ENCODE measurements at regions not wholly inside any gene's neighbourhood (a gene's known extent, or its start where the extent isn't known, plus 50 kb on each side); places are given as distances from the start of the nearest gene placed in this dataset.

DNA sequence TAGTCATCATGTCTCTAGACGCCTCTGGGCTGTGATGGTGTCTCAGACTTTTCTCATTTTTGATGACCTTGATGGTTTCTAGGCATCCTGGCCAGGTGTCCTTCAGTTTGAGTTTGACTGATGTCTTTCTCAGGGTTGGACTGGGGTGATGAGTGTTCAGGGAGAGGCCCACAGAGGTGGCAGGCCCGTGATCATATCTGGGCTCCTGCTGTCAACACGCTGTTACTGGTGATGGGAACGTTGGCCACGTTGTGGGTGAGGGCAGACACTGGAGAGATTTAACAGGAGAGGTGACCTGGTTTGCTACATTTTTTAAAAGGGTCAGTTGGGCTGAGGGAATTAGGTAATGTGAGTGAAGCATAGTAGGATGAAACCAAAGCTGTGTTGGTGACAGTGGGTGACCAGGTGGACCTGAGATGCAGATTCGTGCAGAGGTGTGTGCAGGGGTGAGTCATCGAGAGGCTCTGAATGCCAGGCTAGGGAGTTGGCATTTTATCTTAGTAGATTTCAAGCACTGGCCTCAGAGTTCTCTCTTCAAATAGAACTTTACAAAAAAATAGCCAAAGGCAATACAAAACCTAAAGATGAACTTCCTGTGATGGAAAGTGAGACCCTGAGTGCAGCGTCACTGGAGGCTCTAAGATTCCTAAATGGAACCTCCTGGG is 174.1 kb downstream of the CDH26 start:
- H3K4me3 ChIP-seq (ENCODE audit: low read length) = no peak overlapping the region
- no peaks in the 10 kb centered on the region for H3K36me3 ChIP-seq (replicated peaks; ENCODE audit: insufficient read depth, low read length)
- no peak overlapping the region for H3K4me2 ChIP-seq (ENCODE audit: low read depth, low read length)
- no peaks in the 10 kb centered on the region for H3K9me2 ChIP-seq (replicated peaks; ENCODE audit: insufficient read depth, low read length)
- H3F3A ChIP-seq (ENCODE audit: insufficient read depth, low read length) = no peaks in the 10 kb centered on the region
- H3K27ac ChIP-seq (ENCODE audit: low read length) = no peak overlapping the region
- H2AFZ ChIP-seq (ENCODE audit: low read length) = no peak overlapping the region
- H4K20me1 ChIP-seq (ENCODE audit: insufficient read depth, low read length) = no peaks in the 10 kb centered on the region
- no peak for DNase-seq
- no peaks in the 10 kb centered on the region for H3K9me3 ChIP-seq (replicated peaks; ENCODE audit: insufficient read depth, low read length)
- TF ChIP-seq, protein P1, sequence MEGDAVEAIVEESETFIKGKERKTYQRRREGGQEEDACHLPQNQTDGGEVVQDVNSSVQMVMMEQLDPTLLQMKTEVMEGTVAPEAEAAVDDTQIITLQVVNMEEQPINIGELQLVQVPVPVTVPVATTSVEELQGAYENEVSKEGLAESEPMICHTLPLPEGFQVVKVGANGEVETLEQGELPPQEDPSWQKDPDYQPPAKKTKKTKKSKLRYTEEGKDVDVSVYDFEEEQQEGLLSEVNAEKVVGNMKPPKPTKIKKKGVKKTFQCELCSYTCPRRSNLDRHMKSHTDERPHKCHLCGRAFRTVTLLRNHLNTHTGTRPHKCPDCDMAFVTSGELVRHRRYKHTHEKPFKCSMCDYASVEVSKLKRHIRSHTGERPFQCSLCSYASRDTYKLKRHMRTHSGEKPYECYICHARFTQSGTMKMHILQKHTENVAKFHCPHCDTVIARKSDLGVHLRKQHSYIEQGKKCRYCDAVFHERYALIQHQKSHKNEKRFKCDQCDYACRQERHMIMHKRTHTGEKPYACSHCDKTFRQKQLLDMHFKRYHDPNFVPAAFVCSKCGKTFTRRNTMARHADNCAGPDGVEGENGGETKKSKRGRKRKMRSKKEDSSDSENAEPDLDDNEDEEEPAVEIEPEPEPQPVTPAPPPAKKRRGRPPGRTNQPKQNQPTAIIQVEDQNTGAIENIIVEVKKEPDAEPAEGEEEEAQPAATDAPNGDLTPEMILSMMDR (IDR thresholded peaks at IDR 0.05; ENCODE audit: low read length) = no peak
- TF ChIP-seq EZH2 (optimal IDR thresholded peaks at IDR 0.05; ENCODE audit: low read depth, low read length) (no peak), EZH2phosphoT487 (IDR thresholded peaks at IDR 0.05; ENCODE audit: low read length) (no peak)
- no peaks in the 10 kb centered on the region for H3K79me2 ChIP-seq (ENCODE audit: low read length)
- H3K4me1 ChIP-seq (ENCODE audit: low read length) = peaks cover 2% of the 10 kb centered on the region
- no peaks in the 10 kb centered on the region for H3K27me3 ChIP-seq (replicated peaks; ENCODE audit: insufficient read depth, low read length)
- H3K9ac ChIP-seq (ENCODE audit: low read length) = no peak overlapping the region

DNA sequence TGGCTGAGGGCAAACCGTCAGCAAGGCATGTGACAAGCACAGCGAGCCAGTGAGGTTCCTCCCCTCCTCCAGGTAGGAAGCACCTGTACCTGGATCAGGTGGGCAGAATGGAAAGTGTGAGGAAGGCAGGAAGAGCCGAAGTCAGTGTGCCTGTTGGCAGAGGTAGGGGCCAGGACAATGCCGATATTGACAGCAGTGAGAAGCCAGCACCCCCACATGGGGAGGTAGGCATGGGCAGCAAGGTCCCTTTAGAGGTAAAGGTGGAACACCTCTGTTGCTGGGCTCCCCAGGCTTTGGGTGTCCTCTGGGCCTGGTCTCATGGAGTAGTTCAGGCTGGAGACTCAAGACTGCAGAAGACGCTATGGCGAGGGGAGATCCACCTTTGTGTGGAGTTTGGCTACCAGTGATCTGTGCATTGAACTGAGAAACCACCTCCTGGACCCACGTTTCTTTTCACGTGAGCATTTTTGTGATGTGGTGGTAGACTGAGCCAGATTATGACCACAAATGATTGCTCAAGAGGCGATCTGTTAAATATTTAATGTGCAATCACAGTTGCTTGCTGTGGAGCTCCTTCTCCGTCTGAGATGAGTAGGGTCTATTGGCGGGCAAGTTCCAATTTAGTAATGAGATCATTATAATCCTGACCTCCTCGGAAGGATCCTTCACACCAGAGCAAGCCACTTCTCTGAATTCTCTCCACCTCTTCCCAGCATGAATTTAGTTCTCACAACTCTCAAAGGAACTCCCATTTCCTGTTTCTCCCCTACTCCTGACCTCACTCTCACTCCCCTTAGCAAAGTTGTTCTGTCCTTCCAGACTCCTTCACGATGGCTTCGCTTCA is 174.8 kb downstream of the CDH26 start:
- Histone ChIP-seq H3K4me2 (ENCODE audit: low read depth, low read length) (no peak overlapping the region), H3K4me1 (ENCODE audit: low read length) (peaks cover 4% of the 10 kb centered on the region), H3K27me3 (replicated peaks; ENCODE audit: insufficient read depth, low read length) (no peaks in the 10 kb centered on the region), H2AFZ (ENCODE audit: low read length) (no peak overlapping the region), H3K9ac (ENCODE audit: low read length) (no peak overlapping the region), H3K36me3 (replicated peaks; ENCODE audit: insufficient read depth, low read length) (no peaks in the 10 kb centered on the region), H3K27ac (ENCODE audit: low read length) (no peak overlapping the region), H3K4me3 (ENCODE audit: low read length) (no peak overlapping the region), H3K9me2 (replicated peaks; ENCODE audit: insufficient read depth, low read length) (no peaks in the 10 kb centered on the region), H3K79me2 (ENCODE audit: low read length) (no peaks in the 10 kb centered on the region), H3F3A (ENCODE audit: insufficient read depth, low read length) (peaks cover 3% of the 10 kb centered on the region; the same call in 1 of the 2 replicates), H3K9me3 (replicated peaks; ENCODE audit: insufficient read depth, low read length) (no peaks in the 10 kb centered on the region), H4K20me1 (ENCODE audit: insufficient read depth, low read length) (no peaks in the 10 kb centered on the region)
- DNase-seq = no peak
- TF ChIP-seq EZH2 (optimal IDR thresholded peaks at IDR 0.05; ENCODE audit: low read depth, low read length) = no peak
- no peak for TF ChIP-seq EZH2phosphoT487 (IDR thresholded peaks at IDR 0.05; ENCODE audit: low read length)
- TF ChIP-seq, protein P1 (IDR thresholded peaks at IDR 0.05; ENCODE audit: low read length) = no peak

DNA sequence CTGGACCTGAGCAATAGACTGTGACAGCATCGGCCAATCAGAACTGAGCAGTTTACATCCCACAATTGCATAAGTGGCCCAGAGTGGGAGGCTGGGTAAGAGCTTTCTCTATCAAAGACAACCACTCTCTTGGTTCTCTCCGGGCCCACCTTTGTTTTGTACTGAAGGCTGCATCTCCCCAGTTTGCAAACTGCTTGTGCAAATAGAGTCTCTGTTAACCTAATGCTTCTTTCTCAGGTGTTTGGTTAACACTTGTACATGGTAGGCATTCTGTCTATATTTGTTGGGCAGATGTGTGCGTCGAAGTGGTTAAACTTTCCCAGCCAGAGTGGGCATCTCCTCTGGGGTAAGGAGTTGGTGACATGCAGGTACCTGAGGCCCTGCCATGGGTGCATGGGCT is 177.1 kb downstream of the CDH26 start:
- Histone ChIP-seq H3K4me2 (ENCODE audit: low read depth, low read length) (no peak overlapping the region), H3K9me3 (replicated peaks; ENCODE audit: insufficient read depth, low read length) (no peaks in the 10 kb centered on the region), H2AFZ (ENCODE audit: low read length) (no peak overlapping the region), H3K9ac (ENCODE audit: low read length) (no peak overlapping the region), H3K79me2 (ENCODE audit: low read length) (no peaks in the 10 kb centered on the region), H3F3A (ENCODE audit: insufficient read depth, low read length) (peaks cover 4% of the 10 kb centered on the region; the same call in 1 of the 2 replicates), H4K20me1 (ENCODE audit: insufficient read depth, low read length) (no peaks in the 10 kb centered on the region), H3K36me3 (replicated peaks; ENCODE audit: insufficient read depth, low read length) (no peaks in the 10 kb centered on the region), H3K4me1 (ENCODE audit: low read length) (peaks cover 10% of the 10 kb centered on the region), H3K9me2 (replicated peaks; ENCODE audit: insufficient read depth, low read length) (no peaks in the 10 kb centered on the region), H3K4me3 (ENCODE audit: low read length) (no peak overlapping the region), H3K27ac (ENCODE audit: low read length) (no peak overlapping the region), H3K27me3 (replicated peaks; ENCODE audit: insufficient read depth, low read length) (no peaks in the 10 kb centered on the region)
- TF ChIP-seq EZH2phosphoT487 (IDR thresholded peaks at IDR 0.05; ENCODE audit: low read length) (no peak), EZH2 (optimal IDR thresholded peaks at IDR 0.05; ENCODE audit: low read depth, low read length) (no peak)
- TF ChIP-seq, protein P1 (IDR thresholded peaks at IDR 0.05; ENCODE audit: low read length) = no peak
- no peak for DNase-seq
